ENCODE measurements at regions not wholly inside any gene's neighbourhood (a gene's known extent, or its start where the extent isn't known, plus 50 kb on each side); places are given as distances from the start of the nearest gene placed in this dataset.

DNA sequence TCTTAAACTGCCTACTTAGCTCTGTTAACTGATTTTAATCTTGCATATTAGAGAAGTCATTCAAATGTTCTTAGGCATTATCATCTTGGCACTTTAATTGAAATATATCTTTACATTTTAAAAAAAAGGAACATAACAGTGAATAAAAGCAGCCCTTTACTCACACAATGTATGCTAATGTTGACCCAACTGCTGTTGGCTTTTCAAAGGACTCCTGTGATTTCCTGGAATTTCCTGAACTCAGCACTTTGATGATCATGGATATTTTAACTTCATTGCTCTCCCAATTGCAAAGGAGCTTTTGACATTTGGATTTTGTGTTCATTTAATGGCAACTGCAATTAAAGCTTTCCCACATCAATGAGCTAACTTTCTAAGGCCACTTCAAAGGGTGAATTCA, 1230.3 kb downstream of the DIAPH3 start:
- TF ChIP-seq CTCF (IDR thresholded peaks at IDR 0.05) (no peak), POLR2A (IDR thresholded peaks at IDR 0.05) (no peak)

All from prostate gland (tissue), 2 donors.